ENCODE measurements at regions not wholly inside any gene's neighbourhood (a gene's known extent, or its start where the extent isn't known, plus 50 kb on each side); places are given as distances from the start of the nearest gene placed in this dataset.

GRCh38 chr5:61603211-61603908 is 271.3 kb downstream of the ZSWIM6 start:
- H3K18ac ChIP-seq (ENCODE audit: extremely low read depth, low read length): no peak overlapping the region
- FAIRE-seq (no peak), DNase-seq (ENCODE audit: low read depth in 1 of 2, low spot score in 2 of 2) (no peak)
- H3K9ac ChIP-seq (replicated peaks in 1 of 4; ENCODE audit: extremely low read depth in 1 of 4, low read depth in 3 of 4, low read length in 3 of 4): no peak overlapping the region
- H2BK120ac ChIP-seq (replicated peaks; ENCODE audit: low read depth, low read length): no peak overlapping the region
- POLR2A ChIA-PET (ENCODE audit: partially characterized antibody): interaction anchor here (0.7 to 1.0 kb wide), 2 partner anchors 17 to 22 kb away, joined by 3 read pairs; no protein-coding TSS in a partner anchor
- 83% methylated on average over 6 of the region's 6 CpGs; no CpG with 5 or more reads in 1 of the 2 experiments for whole genome bisulfite sequencing, 2 experiments (ENCODE audit: extremely low coverage in 1 of 2, insufficient coverage in 1 of 2, insufficient read length in 1 of 2, insufficient replicate concordance in 2 of 2, low coverage in 1 of 2, low lambda C conversion rate in 2 of 2, missing lambda C conversion rate in 1 of 2)
- no peaks in the 10 kb centered on the region for H4K20me1 ChIP-seq (replicated peaks in 1 of 2; ENCODE audit: control insufficient read depth in 1 of 2, insufficient read depth in 2 of 2, low read length in 2 of 2)
- H4K91ac ChIP-seq (replicated peaks; ENCODE audit: insufficient read length, low read length): no peak overlapping the region
- no peak overlapping the region for H2BK15ac ChIP-seq (ENCODE audit: low read length)
- H4K5ac ChIP-seq (ENCODE audit: insufficient read length, low read depth, low read length): no peak overlapping the region
- CTCF ChIA-PET (ENCODE audit: partially characterized antibody): interaction anchor here (0.6 to 4.7 kb wide), 11 partner anchors 11 to 331 kb away, joined by 3 to 34 read pairs (median 3); no protein-coding TSS in a partner anchor
- no peak overlapping the region for H3K23ac ChIP-seq (ENCODE audit: insufficient read length)
- no peak overlapping the region for H2AK5ac ChIP-seq (ENCODE audit: low read depth, low read length)
- no peak overlapping the region for H3K4ac ChIP-seq (replicated peaks; ENCODE audit: insufficient read length, low read depth, low read length)
- H3K56ac ChIP-seq (replicated peaks; ENCODE audit: insufficient read length, low read depth, low read length): no peak overlapping the region
- H2BK5ac ChIP-seq (ENCODE audit: low read depth, low read length): no peak overlapping the region
- no peaks in the 10 kb centered on the region for H3K27me3 ChIP-seq (replicated peaks in 1 of 4; ENCODE audit: control insufficient read depth in 3 of 4, extremely low read depth in 1 of 4, insufficient read depth in 3 of 4, low read length in 3 of 4)
- H3K36me3 ChIP-seq (ENCODE audit: control insufficient read depth in 2 of 4, insufficient read depth in 4 of 4, low read length in 3 of 4): no peaks in the 10 kb centered on the region
- H3K4me3 ChIP-seq (ENCODE audit: extremely low read depth in 1 of 4, insufficient read depth in 2 of 4, low read depth in 3 of 4, low read length in 4 of 4): no peak overlapping the region
- H2BK12ac ChIP-seq (ENCODE audit: low read depth, low read length): no peak overlapping the region
- H2BK20ac ChIP-seq (ENCODE audit: low read length): no peak overlapping the region
- H3K14ac ChIP-seq (ENCODE audit: insufficient read length): no peak overlapping the region
- no peaks in the 10 kb centered on the region for H3K9me3 ChIP-seq (ENCODE audit: insufficient read depth in 2 of 2, low read depth in 1 of 2, low read length in 1 of 2)
- no peaks in the 10 kb centered on the region for H3K23me2 ChIP-seq (ENCODE audit: low read depth, low read length)
- TF ChIP-seq POU5F1 (IDR thresholded peaks at IDR 0.05; ENCODE audit: low read depth, low read length) (no peak), RAD21 (IDR thresholded peaks at IDR 0.05 in 1 of 2, conservative IDR thresholded peaks at IDR 0.05 in 1 of 2; ENCODE audit: low read depth in 2 of 2, low read length in 2 of 2) (peak in 1 of 2 experiments; percentile 34; a peak in 2 of 4 replicates), CTCF (IDR thresholded peaks at IDR 0.05; ENCODE audit: control extremely low read depth in 1 of 3, insufficient read depth in 1 of 3, low read depth in 1 of 3, low read length in 3 of 3) (peak in 1 of 3 experiments; percentile 11; a peak in 1 of 4 replicates)
- H4K8ac ChIP-seq (ENCODE audit: extremely low read depth, insufficient read depth, low read length): no peak overlapping the region
- peaks cover 0 to 3% (median 0%) of the 10 kb centered on the region in 4 experiments; a peak in 2 of 7 replicates for H3K4me1 ChIP-seq (replicated peaks in 1 of 4; ENCODE audit: control insufficient read depth in 3 of 4, insufficient read depth in 4 of 4, low read length in 3 of 4)
- H3K27ac ChIP-seq (ENCODE audit: low read depth, low read length): no peak overlapping the region
- no peak overlapping the region for H3K4me2 ChIP-seq (ENCODE audit: insufficient read depth in 1 of 2, low read depth in 2 of 2, low read length in 2 of 2)
- no peaks in the 10 kb centered on the region for H3K79me1 ChIP-seq (ENCODE audit: low read depth, low read length)
- H3K79me2 ChIP-seq (ENCODE audit: control insufficient read depth in 1 of 2, insufficient read depth in 2 of 2, low read length in 2 of 2): no peaks in the 10 kb centered on the region
- no peak overlapping the region for H2AFZ ChIP-seq (ENCODE audit: low read length)
